ENCODE measurements at regions not wholly inside any gene's neighbourhood (a gene's known extent, or its start where the extent isn't known, plus 50 kb on each side); places are given as distances from the start of the nearest gene placed in this dataset.

DNA sequence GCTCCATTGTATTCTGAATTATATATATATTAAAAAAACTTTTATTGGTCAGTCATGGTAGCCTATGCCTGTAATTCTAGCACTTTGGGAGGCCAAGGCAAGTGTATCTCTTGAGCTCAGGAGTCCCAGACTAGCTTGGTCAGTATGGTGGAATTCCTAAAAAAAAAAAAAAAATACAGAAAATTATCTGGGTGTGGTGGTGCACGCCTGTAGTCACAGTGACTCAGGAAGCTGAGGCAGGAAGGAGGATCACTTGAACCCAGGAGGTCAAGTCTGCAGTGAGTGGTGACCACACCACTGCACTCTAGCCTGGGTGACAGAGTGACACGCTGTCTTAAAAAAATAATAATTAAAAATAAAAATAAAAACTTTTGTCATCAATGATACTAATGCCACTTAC is 133.2 kb downstream of the FAT3 start (continued):
- TF ChIP-seq CBX8 (IDR thresholded peaks at IDR 0.05; ENCODE audit: borderline replicate concordance, low read depth, low read length): no peak
- no peak for TF ChIP-seq ZNF274 (IDR thresholded peaks at IDR 0.05; ENCODE audit: borderline replicate concordance, extremely low read depth, low read length)
- TF ChIP-seq CHD1 (IDR thresholded peaks at IDR 0.05; ENCODE audit: low read depth, low read length): no peak
- no peak for TF ChIP-seq HDAC6 (IDR thresholded peaks at IDR 0.05; ENCODE audit: low read depth, low read length)
- TF ChIP-seq KDM5A (IDR thresholded peaks at IDR 0.05; ENCODE audit: low read length): no peak
